Left ventricle myocardium inferior (tissue), 1 donor: ENCODE measurements at regions not wholly inside any gene's neighbourhood (a gene's known extent, or its start where the extent isn't known, plus 50 kb on each side); places are given as distances from the start of the nearest gene placed in this dataset.

Experiments used
- DNase-seq: peaks from one replicate; pipeline ENCODE4 v3.0.0-alpha.2; 2020
- H3K27ac ChIP-seq: fragments of 200-600 bp; replicated peaks from 2 replicates; pipeline ENCODE4 v1.8.0; 2021
- H3K27me3 ChIP-seq: fragments of 200-600 bp; 2 replicates; pipeline ENCODE4 v1.8.0; 2021; ENCODE audit warnings: low read depth
- H3K36me3 ChIP-seq: fragments of 200-600 bp; 2 replicates; pipeline ENCODE4 v1.8.0; 2021
- H3K4me1 ChIP-seq: fragments of 200-600 bp; 2 replicates; pipeline ENCODE4 v1.8.0; 2021
- H3K4me3 ChIP-seq: fragments of 200-600 bp; 2 replicates; pipeline ENCODE4 v1.8.0; 2021; ENCODE audit warnings: mild to moderate bottlenecking, moderate library complexity
- H3K9me3 ChIP-seq: fragments of 200-600 bp; replicated peaks from 2 replicates; pipeline ENCODE4 v1.8.0; 2021
- intact Hi-C: fragments of 100-400 bp; cut with micrococcal nuclease; formaldehyde crosslinking; loops from one replicate; pipeline ENCODE4 v1.11.0; 2022
- TF ChIP-seq, protein P1 (sequence below): fragments of 200-600 bp; IDR thresholded peaks from 2 replicates; pipeline ENCODE4 v1.8.0; 2021; ENCODE audit warnings: antibody characterized with exemption, mild to moderate bottlenecking, borderline replicate concordance
- donor health status: DM: no; HTN: yes; CAD: no; lungs with severe emphysema.

DNA sequence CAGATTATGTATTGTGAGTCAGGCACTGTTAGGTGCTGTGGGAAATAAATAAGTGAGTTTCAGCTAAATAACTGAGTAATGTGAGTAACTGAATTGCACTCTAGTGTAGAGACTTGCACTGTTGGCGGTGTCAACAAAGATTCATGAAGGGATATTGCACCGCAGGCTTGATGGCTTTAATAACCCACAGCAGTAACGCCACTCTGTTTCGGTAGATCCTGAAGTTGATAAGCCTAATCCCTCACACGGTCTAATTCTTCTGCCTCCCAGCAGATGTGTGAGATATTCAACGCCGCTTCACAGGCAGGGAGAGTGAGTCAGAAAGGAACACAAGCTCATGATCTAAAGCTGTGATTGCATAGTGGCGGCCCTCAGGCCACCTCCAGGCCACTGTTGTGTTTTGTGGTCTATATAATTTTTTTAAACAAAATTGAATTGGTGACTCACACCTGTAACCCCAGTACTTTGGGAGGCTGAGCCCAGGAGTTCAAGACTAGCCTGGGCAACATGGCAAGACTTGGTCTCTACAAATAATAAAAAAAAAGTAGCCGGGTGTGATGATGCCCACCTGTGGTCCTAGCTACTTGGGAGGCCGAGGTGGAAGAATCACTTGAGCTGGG, 94.3 kb downstream of the LIPG start:
- TF ChIP-seq, protein P1, sequence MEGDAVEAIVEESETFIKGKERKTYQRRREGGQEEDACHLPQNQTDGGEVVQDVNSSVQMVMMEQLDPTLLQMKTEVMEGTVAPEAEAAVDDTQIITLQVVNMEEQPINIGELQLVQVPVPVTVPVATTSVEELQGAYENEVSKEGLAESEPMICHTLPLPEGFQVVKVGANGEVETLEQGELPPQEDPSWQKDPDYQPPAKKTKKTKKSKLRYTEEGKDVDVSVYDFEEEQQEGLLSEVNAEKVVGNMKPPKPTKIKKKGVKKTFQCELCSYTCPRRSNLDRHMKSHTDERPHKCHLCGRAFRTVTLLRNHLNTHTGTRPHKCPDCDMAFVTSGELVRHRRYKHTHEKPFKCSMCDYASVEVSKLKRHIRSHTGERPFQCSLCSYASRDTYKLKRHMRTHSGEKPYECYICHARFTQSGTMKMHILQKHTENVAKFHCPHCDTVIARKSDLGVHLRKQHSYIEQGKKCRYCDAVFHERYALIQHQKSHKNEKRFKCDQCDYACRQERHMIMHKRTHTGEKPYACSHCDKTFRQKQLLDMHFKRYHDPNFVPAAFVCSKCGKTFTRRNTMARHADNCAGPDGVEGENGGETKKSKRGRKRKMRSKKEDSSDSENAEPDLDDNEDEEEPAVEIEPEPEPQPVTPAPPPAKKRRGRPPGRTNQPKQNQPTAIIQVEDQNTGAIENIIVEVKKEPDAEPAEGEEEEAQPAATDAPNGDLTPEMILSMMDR = no peak
- no peaks in the 10 kb centered on the region for H3K9me3 ChIP-seq
- peaks cover 14% of the 10 kb centered on the region for H3K4me1 ChIP-seq
- peaks cover 17% of the 10 kb centered on the region for H3K27me3 ChIP-seq
- H3K36me3 ChIP-seq = no peaks in the 10 kb centered on the region
- intact Hi-C loops = no loop called here
- no peak overlapping the region for H3K27ac ChIP-seq
- DNase-seq = no peak
- no peak overlapping the region for H3K4me3 ChIP-seq

DNA sequence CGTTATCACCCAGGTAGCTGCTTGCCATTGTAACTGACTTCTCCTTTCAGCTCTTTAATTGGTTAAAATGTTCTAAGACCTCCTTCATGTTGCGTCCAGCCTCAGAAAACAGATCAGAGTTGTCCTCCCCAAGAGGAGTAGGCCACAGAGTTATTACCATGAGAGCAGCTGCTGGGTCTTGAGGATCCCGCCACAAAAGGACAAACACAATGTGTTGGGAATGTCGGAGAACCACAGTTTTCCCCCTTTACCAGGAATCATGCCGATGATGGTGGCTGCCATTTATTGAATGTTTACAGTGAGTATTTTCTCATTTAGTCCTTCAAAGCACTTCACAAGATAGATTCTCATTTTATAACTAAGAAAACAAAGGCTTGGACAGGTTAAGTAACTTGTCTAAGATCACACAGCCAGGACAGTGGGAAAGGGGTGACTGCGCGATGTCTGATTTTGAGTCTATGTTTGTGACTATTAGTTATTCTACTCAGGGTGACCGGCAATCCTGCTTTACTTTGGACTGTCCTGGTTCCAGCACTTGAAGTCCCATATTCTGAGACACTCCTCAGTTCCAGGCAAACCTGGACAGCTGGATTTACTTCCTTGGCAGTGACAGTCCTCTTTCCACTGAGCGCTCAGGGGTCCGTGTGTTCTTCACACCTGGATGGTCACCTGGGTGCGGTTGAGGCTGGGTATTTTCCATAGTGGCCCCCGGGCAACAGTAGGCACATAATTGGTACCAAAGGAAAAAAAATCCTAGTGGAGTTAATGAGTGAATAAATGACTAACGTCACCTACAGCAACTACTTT, 93.6 kb downstream of the LIPG start:
- TF ChIP-seq, protein P1 = no peak
- no peak overlapping the region for H3K27ac ChIP-seq
- DNase-seq = no peak
- no peaks in the 10 kb centered on the region for H3K36me3 ChIP-seq
- no peak overlapping the region for H3K4me3 ChIP-seq
- H3K27me3 ChIP-seq = peaks cover 22% of the 10 kb centered on the region
- intact Hi-C loops = no loop called here
- H3K4me1 ChIP-seq = peaks cover 22% of the 10 kb centered on the region
- no peaks in the 10 kb centered on the region for H3K9me3 ChIP-seq

DNA sequence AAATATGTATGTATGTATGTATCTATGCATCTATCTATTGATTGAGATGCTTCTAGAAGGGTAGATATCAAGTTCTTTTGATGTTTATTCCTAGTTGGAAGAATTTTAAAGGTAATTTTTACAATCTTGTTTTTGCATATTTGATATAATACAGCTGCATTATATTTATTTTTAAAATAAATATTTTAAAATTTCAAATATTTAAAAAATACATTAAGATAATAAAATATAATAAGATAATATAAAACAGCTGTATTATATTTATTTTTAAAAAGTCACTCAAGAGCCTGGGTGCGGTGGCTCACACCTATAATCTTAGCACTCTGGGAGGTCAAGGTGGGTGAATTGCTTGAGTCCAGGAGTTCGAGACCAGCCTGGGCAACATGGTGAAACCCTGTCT, 92.5 kb downstream of the LIPG start:
- Histone ChIP-seq H3K27ac (no peak overlapping the region), H3K9me3 (no peaks in the 10 kb centered on the region), H3K4me3 (no peak overlapping the region), H3K4me1 (peaks cover 16% of the 10 kb centered on the region), H3K36me3 (no peaks in the 10 kb centered on the region), H3K27me3 (peaks cover 22% of the 10 kb centered on the region)
- TF ChIP-seq, protein P1 = no peak
- intact Hi-C loops = no loop called here
- no peak for DNase-seq

DNA sequence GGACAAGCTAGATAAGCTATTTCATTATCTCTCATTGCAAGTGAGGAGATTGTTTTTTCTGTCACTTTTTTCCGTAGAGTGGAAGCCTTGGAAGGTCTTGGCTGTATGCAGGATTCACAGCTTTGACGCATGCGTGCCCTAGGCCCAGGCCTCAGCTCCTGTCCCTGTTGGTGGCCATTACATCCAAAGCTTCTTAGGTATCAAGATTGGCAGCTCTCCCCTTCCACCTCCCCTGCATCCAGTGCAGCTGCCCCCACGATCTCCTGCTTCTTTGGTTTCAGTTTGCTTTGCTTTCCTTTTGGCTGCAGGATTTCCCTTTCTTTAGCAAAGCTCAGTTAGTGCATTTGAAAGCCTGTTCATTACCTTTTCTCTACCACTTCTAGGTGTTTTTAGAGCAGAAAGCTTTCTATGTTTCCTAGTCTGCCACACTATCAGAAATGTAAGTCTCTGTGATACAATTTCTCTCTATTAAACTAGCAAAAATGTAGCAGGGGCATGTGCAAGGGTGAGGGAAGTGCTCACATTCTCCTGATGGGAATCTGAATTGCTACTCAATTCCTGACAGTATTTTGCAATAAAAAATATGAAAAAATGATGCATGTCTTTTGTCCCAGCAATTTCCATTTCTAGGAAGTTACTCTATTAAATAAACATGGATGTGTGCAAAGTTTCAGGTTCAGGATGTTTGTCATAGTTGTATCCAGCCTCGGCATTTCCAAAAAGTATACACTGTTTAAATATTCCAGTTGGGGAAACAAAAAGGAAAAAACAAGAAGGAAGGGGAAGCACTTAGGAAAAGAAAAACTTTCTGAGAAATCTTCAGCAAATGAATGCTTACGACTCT, 91.2 kb downstream of the LIPG start:
- H3K4me3 ChIP-seq = peak overlapping the region; percentile 9
- H3K36me3 ChIP-seq = no peaks in the 10 kb centered on the region
- H3K27ac ChIP-seq = no peak overlapping the region
- H3K4me1 ChIP-seq = peaks cover 23% of the 10 kb centered on the region
- H3K27me3 ChIP-seq = peaks cover 15% of the 10 kb centered on the region
- DNase-seq = no peak
- H3K9me3 ChIP-seq = no peaks in the 10 kb centered on the region
- intact Hi-C loops = no loop called here
- TF ChIP-seq, protein P1 = no peak

DNA sequence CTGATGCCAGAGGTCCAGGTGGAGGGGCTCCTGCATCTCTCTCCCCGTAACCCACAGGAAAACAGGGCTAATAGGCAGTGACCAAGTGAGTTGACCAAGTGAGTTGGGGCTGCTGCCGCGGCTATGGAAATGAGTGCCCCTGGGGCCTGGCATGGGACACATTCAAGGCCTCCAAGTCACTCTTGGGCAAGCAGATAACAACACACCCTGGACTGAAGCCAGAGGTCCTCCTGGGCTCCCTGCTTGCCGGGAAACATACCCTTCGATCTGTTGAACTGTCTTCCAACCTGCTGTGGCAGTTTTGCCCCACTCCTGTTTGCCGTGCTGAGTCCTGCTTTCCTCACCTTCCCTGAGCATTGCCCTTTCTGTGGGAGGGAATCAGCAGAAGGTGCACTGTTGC, 89.2 kb downstream of the LIPG start:
- Histone ChIP-seq H3K4me1 (peaks cover 41% of the 10 kb centered on the region), H3K27me3 (peaks cover 23% of the 10 kb centered on the region), H3K9me3 (no peaks in the 10 kb centered on the region), H3K27ac (no peak overlapping the region), H3K4me3 (no peak overlapping the region), H3K36me3 (no peaks in the 10 kb centered on the region)
- DNase-seq = no peak
- TF ChIP-seq, protein P1 = no peak
- intact Hi-C loops = no loop called here
